ENCODE measurements at regions not wholly inside any gene's neighbourhood (a gene's known extent, or its start where the extent isn't known, plus 50 kb on each side); places are given as distances from the start of the nearest gene placed in this dataset.

- H3K27ac ChIP-seq (ENCODE audit: poor library complexity, severe bottlenecking), result no peak overlapping the region
- H3K4me1 ChIP-seq (ENCODE audit: insufficient read depth, poor library complexity, severe bottlenecking), result no peaks in the 10 kb centered on the region
- no peak for DNase-seq (ENCODE audit: low spot score)
- no peaks in the 10 kb centered on the region for H3K9me3 ChIP-seq (ENCODE audit: severe bottlenecking)
- H3K36me3 ChIP-seq (ENCODE audit: low read depth), result no peaks in the 10 kb centered on the region
- no peaks in the 10 kb centered on the region for H3K27me3 ChIP-seq (ENCODE audit: insufficient read depth, poor library complexity, severe bottlenecking)
- no peak overlapping the region for H3K4me3 ChIP-seq (ENCODE audit: severe bottlenecking)
- no peak for ATAC-seq (ENCODE audit: low read depth)
- no peak for TF ChIP-seq CTCF (IDR thresholded peaks at IDR 0.05; ENCODE audit: poor library complexity, severe bottlenecking)
Observed at GRCh38 chr2:173441222-173441621, 86.5 kb downstream of the CDCA7 start.

- no peak for DNase-seq (ENCODE audit: low spot score)
Observed at GRCh38 chr2:173442542-173442941, 87.9 kb downstream of the CDCA7 start.

GRCh38 chr2:173446722-173447121, 92.0 kb downstream of the CDCA7 start:
- no peak for ATAC-seq (ENCODE audit: low read depth)

More at GRCh38 chr2:173442542-173442941, 87.9 kb downstream of the CDCA7 start:
- Histone ChIP-seq H3K4me1 (ENCODE audit: insufficient read depth, poor library complexity, severe bottlenecking) (no peaks in the 10 kb centered on the region), H3K27me3 (ENCODE audit: insufficient read depth, poor library complexity, severe bottlenecking) (no peaks in the 10 kb centered on the region), H3K36me3 (ENCODE audit: low read depth) (no peaks in the 10 kb centered on the region), H3K9me3 (ENCODE audit: severe bottlenecking) (no peaks in the 10 kb centered on the region), H3K27ac (ENCODE audit: poor library complexity, severe bottlenecking) (no peak overlapping the region), H3K4me3 (ENCODE audit: severe bottlenecking) (no peak overlapping the region)
- TF ChIP-seq CTCF (IDR thresholded peaks at IDR 0.05; ENCODE audit: poor library complexity, severe bottlenecking), result no peak
- ATAC-seq (ENCODE audit: low read depth), result no peak

GRCh38 chr2:173448938-173449471, 94.3 kb downstream of the CDCA7 start:
- ATAC-seq (ENCODE audit: low read depth) (peak; percentile 90), DNase-seq (ENCODE audit: low spot score) (peak; percentile 83)
- H3K27me3 ChIP-seq (ENCODE audit: insufficient read depth, poor library complexity, severe bottlenecking), result no peaks in the 10 kb centered on the region
- H3K9me3 ChIP-seq (ENCODE audit: severe bottlenecking), result no peaks in the 10 kb centered on the region
- no peaks in the 10 kb centered on the region for H3K36me3 ChIP-seq (ENCODE audit: low read depth)
- no peak overlapping the region for H3K27ac ChIP-seq (ENCODE audit: poor library complexity, severe bottlenecking)
- H3K4me1 ChIP-seq (ENCODE audit: insufficient read depth, poor library complexity, severe bottlenecking), result no peaks in the 10 kb centered on the region
- peak; percentile 91 for TF ChIP-seq CTCF (IDR thresholded peaks at IDR 0.05; ENCODE audit: poor library complexity, severe bottlenecking)
- H3K4me3 ChIP-seq (ENCODE audit: severe bottlenecking), result no peak overlapping the region

More at GRCh38 chr2:173446722-173447121, 92.0 kb downstream of the CDCA7 start:
- DNase-seq (ENCODE audit: low spot score), result no peak
- Histone ChIP-seq H3K36me3 (ENCODE audit: low read depth) (no peaks in the 10 kb centered on the region), H3K27me3 (ENCODE audit: insufficient read depth, poor library complexity, severe bottlenecking) (no peaks in the 10 kb centered on the region), H3K4me3 (ENCODE audit: severe bottlenecking) (no peak overlapping the region), H3K4me1 (ENCODE audit: insufficient read depth, poor library complexity, severe bottlenecking) (no peaks in the 10 kb centered on the region), H3K27ac (ENCODE audit: poor library complexity, severe bottlenecking) (no peak overlapping the region), H3K9me3 (ENCODE audit: severe bottlenecking) (no peaks in the 10 kb centered on the region)
- no peak for TF ChIP-seq CTCF (IDR thresholded peaks at IDR 0.05; ENCODE audit: poor library complexity, severe bottlenecking)

- H3K9me3 ChIP-seq (ENCODE audit: severe bottlenecking), result no peaks in the 10 kb centered on the region
- no peak overlapping the region for H3K4me3 ChIP-seq (ENCODE audit: severe bottlenecking)
- no peaks in the 10 kb centered on the region for H3K27me3 ChIP-seq (ENCODE audit: insufficient read depth, poor library complexity, severe bottlenecking)
- no peaks in the 10 kb centered on the region for H3K4me1 ChIP-seq (ENCODE audit: insufficient read depth, poor library complexity, severe bottlenecking)
- H3K36me3 ChIP-seq (ENCODE audit: low read depth), result no peaks in the 10 kb centered on the region
- TF ChIP-seq CTCF (IDR thresholded peaks at IDR 0.05; ENCODE audit: poor library complexity, severe bottlenecking), result no peak
- DNase-seq (ENCODE audit: low spot score) (no peak), ATAC-seq (ENCODE audit: low read depth) (no peak)
- H3K27ac ChIP-seq (ENCODE audit: poor library complexity, severe bottlenecking), result no peak overlapping the region
Observed at GRCh38 chr2:173451118-173451517, 96.4 kb downstream of the CDCA7 start.
